CD14-positive monocyte (primary cell): ENCODE measurements at regions not wholly inside any gene's neighbourhood (a gene's known extent, or its start where the extent isn't known, plus 50 kb on each side); places are given as distances from the start of the nearest gene placed in this dataset.

ENCODE experiments used
- DNase-seq, 3 donors: peaks; one replicate each; pipeline ENCODE4 v3.0.0-alpha.2; 2011 to 2022
- H2AFZ ChIP-seq: 2 replicates; pipeline ENCODE4 v1.6.0; 2012; ENCODE audit warnings: mild to moderate bottlenecking, low read depth, low read length, inconsistent platforms; ENCODE audit not compliant: insufficient read depth, poor library complexity, severe bottlenecking
- H3K27ac ChIP-seq, 2 donors: 1 replicate in 1 of 2; 2 replicates in 1 of 2; pipeline ENCODE4 v1.5.1; 2012 to 2013; ENCODE audit warnings: low read length in 2 of 2, control low read depth in 1 of 2, inconsistent platforms in 1 of 2, low read depth in 1 of 2, mild to moderate bottlenecking in 1 of 2
- H3K27me3 ChIP-seq, 2 donors: one replicate each; pipeline versions ENCODE4 v1.6.0 to v1.6.1; 2011 to 2013; ENCODE audit warnings: low read length in 2 of 2; ENCODE audit not compliant: control insufficient read depth in 2 of 2, insufficient read depth in 2 of 2
- H3K36me3 ChIP-seq, 2 donors: replicated peaks in 1 of 2; 1 replicate in 1 of 2; 2 replicates in 1 of 2; pipeline versions ENCODE4 v1.5.1 to v1.6.1; 2012 to 2013; ENCODE audit warnings: low read length in 2 of 2, control low read depth in 1 of 2, inconsistent platforms in 1 of 2, mild to moderate bottlenecking in 1 of 2; ENCODE audit not compliant: insufficient read depth in 2 of 2, control insufficient read depth in 1 of 2
- H3K4me1 ChIP-seq, 2 donors: 1 replicate in 1 of 2; 2 replicates in 1 of 2; pipeline versions ENCODE4 v1.5.1 to v1.6.1; 2012 to 2013; ENCODE audit warnings: low read length in 2 of 2, control low read depth in 1 of 2, inconsistent platforms in 1 of 2, mild to moderate bottlenecking in 1 of 2, moderate library complexity in 1 of 2; ENCODE audit not compliant: insufficient read depth in 2 of 2, control insufficient read depth in 1 of 2
- H3K4me2 ChIP-seq: replicated peaks from 2 replicates; pipeline ENCODE3; 2012; ENCODE audit warnings: low read length, moderate library complexity, mild to moderate bottlenecking; ENCODE audit not compliant: poor library complexity, severe bottlenecking; ENCODE audit errors: extremely low read depth
- H3K4me3 ChIP-seq, 3 experiments: fragments of 200-600 bp in 1 of 3; sonication (generic) in 1 of 3; replicated peaks in 1 of 3; 1 replicate in 2 of 3; 2 replicates in 1 of 3; pipeline ENCODE4 v1.5.1; 2011 to 2013; ENCODE audit warnings: low read length in 3 of 3, mild to moderate bottlenecking in 3 of 3, control low read depth in 2 of 3, low read depth in 2 of 3, inconsistent platforms in 1 of 3, moderate library complexity in 1 of 3
- H3K79me2 ChIP-seq: 2 replicates; pipeline ENCODE4 v1.6.0; 2012; ENCODE audit warnings: mild to moderate bottlenecking, control low read depth, inconsistent platforms, low read length, moderate library complexity; ENCODE audit not compliant: insufficient read depth
- H3K9ac ChIP-seq: 2 replicates; pipeline ENCODE4 v1.6.0; 2017; ENCODE audit warnings: low read length, mild to moderate bottlenecking; ENCODE audit not compliant: insufficient read depth, poor library complexity, severe bottlenecking
- H3K9me3 ChIP-seq, 2 donors: replicated peaks in 1 of 2; 1 replicate in 1 of 2; 2 replicates in 1 of 2; pipeline versions ENCODE4 v1.5.1 to v1.6.1; 2012 to 2013; ENCODE audit warnings: low read length in 2 of 2, control low read depth in 1 of 2; ENCODE audit not compliant: control insufficient read depth in 1 of 2, insufficient read depth in 1 of 2
- H4K20me1 ChIP-seq: 2 replicates; pipeline ENCODE4 v1.6.0; 2012; ENCODE audit warnings: mild to moderate bottlenecking, low read length, control low read depth, moderate library complexity; ENCODE audit not compliant: insufficient read depth
- H3K27ac Mint-ChIP-seq, 7 donors: one replicate each; pipeline ENCODE4 v1.8.0; 2020; ENCODE audit warnings: mild to moderate bottlenecking in 7 of 7, mixed read lengths in 7 of 7, moderate library complexity in 6 of 7, inconsistent platforms in 2 of 7
- H3K27me3 Mint-ChIP-seq, 3 donors: one replicate each; pipeline ENCODE4 v1.8.0; 2021 to 2022; ENCODE audit warnings: low read depth in 3 of 3, mild to moderate bottlenecking in 3 of 3, mixed read lengths in 3 of 3, moderate library complexity in 3 of 3, inconsistent platforms in 1 of 3
- H3K36me3 Mint-ChIP-seq, 2 donors: one replicate each; pipeline ENCODE4 v1.8.0; 2020; ENCODE audit warnings: mixed read lengths in 2 of 2, inconsistent platforms in 1 of 2, mild to moderate bottlenecking in 1 of 2
- H3K4me1 Mint-ChIP-seq: one replicate; pipeline ENCODE4 v1.8.0; 2020; ENCODE audit warnings: mild to moderate bottlenecking, mixed read lengths
- H3K4me3 Mint-ChIP-seq, 2 donors: one replicate each; pipeline ENCODE4 v1.8.0; 2020; ENCODE audit warnings: mild to moderate bottlenecking in 2 of 2, mixed read lengths in 2 of 2, moderate library complexity in 1 of 2
- H3K9me3 Mint-ChIP-seq, 7 donors: one replicate each; pipeline ENCODE4 v1.8.0; 2020 to 2022; ENCODE audit warnings: mixed read lengths in 7 of 7, mild to moderate bottlenecking in 6 of 7, moderate library complexity in 6 of 7, inconsistent platforms in 2 of 7
- CTCF ChIP-seq: fragments of 200-600 bp; IDR thresholded peaks from one replicate; pipeline ENCODE4 v1.8.0; 2022; ENCODE audit warnings: antibody characterized with exemption, mild to moderate bottlenecking
- WGBS: methylation state at CpG from one replicate; pipeline ENCODE4 v1.1.5; 2013; ENCODE audit warnings: missing lambda C conversion rate; ENCODE audit not compliant: insufficient coverage; 5-methylcytosine and 5-hydroxymethylcytosine counted together
- intact Hi-C, 2 donors: fragments of 100-400 bp; cut with micrococcal nuclease; formaldehyde crosslinking; loops; one replicate each; pipeline versions ENCODE4 v1.15.0 to v1.15.1; 2023

DNA sequence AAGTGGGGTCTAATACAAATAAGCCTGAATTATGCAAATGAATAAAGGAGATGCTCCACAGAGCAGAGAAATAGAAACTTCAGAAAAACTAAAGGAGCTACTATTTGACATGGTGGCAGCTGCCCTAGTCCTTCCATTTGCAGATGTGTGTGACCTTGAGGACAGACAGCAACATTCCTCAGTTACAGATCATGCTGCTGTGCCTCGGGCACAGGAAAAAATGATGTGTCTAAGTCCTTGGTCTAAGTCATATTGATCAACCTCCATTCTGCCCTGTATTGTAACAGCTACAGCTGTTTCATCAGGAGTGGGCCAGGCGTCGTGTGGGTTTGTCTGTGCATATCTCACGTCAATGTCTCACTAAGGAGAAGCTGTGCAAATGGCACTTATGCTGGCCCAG lies 710.4 kb downstream of the TNS3 start:
- Histone ChIP-seq H3K4me1 (no peaks in the 10 kb centered on the region), H3K79me2 (no peaks in the 10 kb centered on the region), H3K9ac (no peak overlapping the region), H3K27me3 (no peaks in the 10 kb centered on the region), H3K27ac (no peak overlapping the region), H3K9me3 (no peaks in the 10 kb centered on the region), H4K20me1 (no peaks in the 10 kb centered on the region), H3K4me3 (no peak overlapping the region), H2AFZ (no peak overlapping the region), H3K36me3 (no peaks in the 10 kb centered on the region), H3K4me2 (no peak overlapping the region)
- no peak overlapping the region for H3K27ac Mint-ChIP-seq
- no peaks in the 10 kb centered on the region for H3K36me3 Mint-ChIP-seq
- peaks cover 0 to 4% (median 2%) of the 10 kb centered on the region in 7 donors for H3K9me3 Mint-ChIP-seq
- DNase-seq = no peak
- no peaks in the 10 kb centered on the region for H3K27me3 Mint-ChIP-seq
- intact Hi-C loops = no loop called here
- TF ChIP-seq CTCF = no peak
- no peaks in the 10 kb centered on the region for H3K4me1 Mint-ChIP-seq
- no peak overlapping the region for H3K4me3 Mint-ChIP-seq
- 88% methylated on average over 4 of the region's 4 CpGs for WGBS

GRCh38 chr7:46864716-46865115 lies 717.2 kb downstream of the TNS3 start:
- Histone ChIP-seq H3K4me3 (no peak overlapping the region), H4K20me1 (no peaks in the 10 kb centered on the region), H3K4me1 (no peaks in the 10 kb centered on the region), H3K27ac (no peak overlapping the region), H3K36me3 (no peaks in the 10 kb centered on the region), H3K27me3 (no peaks in the 10 kb centered on the region), H3K9me3 (peaks cover 9 to 23% of the 10 kb centered on the region in 2 donors), H3K9ac (no peak overlapping the region), H3K79me2 (no peaks in the 10 kb centered on the region), H3K4me2 (no peak overlapping the region), H2AFZ (no peak overlapping the region)
- 89% methylated on average over 3 of the region's 4 CpGs for WGBS
- Mint-ChIP-seq H3K4me1 (no peaks in the 10 kb centered on the region), H3K9me3 (peaks cover 8 to 23% (median 14%) of the 10 kb centered on the region in 7 donors), H3K27ac (no peak overlapping the region), H3K27me3 (no peaks in the 10 kb centered on the region), H3K36me3 (no peaks in the 10 kb centered on the region), H3K4me3 (no peak overlapping the region)
- no peak for TF ChIP-seq CTCF
- intact Hi-C loops = no loop called here
- DNase-seq = no peak
